ENCODE measurements at regions not wholly inside any gene's neighbourhood (a gene's known extent, or its start where the extent isn't known, plus 50 kb on each side); places are given as distances from the start of the nearest gene placed in this dataset.

DNA sequence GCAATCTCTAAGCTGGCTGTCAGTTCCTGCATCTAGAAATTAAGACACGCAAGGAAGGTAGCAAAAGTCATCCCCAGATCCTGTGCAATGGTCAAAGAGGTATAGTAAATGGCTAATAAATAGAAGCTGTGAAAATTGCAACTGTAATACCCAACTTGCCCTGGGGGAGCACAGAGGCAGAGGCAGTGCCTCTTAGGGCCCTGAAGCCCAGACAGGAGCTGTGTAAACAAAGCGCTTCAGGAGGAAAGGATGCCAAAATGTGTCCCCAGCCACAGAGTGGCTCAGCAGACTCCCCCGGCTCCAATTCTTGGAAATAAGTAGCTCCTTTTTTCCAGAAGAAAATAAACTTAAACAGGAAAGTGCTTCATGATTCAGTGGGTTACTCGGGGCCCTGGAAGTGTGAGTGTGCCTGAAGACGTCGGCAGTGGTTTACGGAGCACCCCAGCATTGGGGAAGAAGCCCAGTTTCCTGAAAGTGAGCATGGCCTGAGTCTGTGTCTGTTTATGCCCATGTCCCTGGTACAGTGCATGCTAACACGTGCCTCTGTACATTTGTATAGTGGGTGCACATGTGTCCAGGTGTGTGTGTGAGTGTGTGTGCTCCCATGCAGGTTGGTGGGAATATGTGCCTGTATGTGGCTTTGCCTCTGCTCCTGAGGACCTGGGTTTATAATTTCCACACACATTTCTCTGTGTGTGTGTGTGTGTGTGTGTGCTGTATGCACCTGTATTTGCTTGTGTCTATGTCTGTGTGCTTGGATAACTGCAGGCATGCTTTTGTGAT, 246.7 kb downstream of the MAFB start:
- no peak for DNase-seq

DNA sequence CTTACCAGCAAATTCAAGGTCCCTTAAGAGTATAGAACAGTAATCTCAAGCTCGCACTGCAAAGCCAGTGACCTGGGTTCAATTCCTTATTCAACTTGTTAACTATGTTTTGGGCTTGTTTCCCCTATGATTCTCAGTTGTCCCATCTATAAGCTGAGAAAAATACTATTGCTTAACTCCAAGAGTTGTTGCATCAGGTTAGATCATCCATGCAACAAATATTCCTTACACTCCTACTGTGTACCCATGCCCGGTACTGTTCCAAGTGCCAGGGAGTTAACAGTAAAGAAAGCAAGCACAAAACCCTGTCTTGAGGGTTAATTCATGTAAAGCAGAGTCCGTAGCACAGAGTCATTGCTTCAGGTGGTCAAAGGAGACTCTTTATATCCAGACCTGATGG, 247.3 kb downstream of the MAFB start:
- no peak for DNase-seq

DNA sequence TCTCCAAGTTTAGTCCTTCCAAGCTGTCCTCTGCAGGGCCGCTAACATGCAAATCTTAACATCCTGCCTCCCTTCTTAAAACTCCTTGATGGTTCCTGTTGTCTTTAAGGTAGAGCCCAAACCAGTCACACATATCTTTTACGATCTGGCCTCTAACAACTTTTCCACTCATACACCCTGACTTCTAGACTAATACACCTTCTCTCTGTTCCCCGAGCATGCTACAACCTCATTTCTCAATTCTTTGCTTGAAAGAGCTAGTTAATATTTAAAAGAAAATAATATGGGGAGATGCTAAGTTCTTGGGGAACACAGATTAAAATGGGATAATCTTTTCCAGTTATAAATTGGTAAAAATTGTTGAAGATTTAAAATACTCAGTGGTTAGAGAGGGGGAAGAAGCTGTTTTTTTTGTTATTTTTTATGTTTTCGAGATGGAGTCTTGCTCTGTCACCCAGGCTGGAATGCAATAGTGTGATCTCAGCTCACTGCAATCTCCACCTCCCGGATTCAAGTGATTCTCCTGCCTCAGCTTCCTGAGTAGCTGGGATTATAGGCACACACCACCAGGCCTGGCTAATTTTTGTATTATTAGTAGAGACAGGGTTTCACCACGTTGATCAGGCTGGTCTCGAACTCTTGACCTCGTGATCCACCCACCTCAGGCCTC, 250.7 kb downstream of the MAFB start:
- no peak for DNase-seq

DNA sequence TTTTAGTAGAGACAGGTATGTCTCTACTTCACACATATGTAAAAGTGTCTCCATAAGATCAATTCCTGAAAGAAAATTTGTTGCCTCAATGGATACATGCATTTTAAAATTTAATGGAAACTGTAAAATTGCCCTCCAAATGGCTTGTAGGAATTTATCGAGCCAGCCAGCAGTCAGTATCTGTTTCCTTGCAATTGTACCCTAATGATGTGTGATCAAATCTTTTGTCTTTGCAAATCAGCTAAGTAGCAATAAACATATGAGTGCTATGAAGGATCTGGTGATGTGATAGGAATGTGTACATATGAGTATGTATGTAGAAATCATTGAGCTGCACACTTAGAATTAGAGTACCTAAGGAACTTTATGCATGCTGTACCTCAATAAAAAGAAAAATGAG, 253.0 kb downstream of the MAFB start:
- no peak for DNase-seq

DNA sequence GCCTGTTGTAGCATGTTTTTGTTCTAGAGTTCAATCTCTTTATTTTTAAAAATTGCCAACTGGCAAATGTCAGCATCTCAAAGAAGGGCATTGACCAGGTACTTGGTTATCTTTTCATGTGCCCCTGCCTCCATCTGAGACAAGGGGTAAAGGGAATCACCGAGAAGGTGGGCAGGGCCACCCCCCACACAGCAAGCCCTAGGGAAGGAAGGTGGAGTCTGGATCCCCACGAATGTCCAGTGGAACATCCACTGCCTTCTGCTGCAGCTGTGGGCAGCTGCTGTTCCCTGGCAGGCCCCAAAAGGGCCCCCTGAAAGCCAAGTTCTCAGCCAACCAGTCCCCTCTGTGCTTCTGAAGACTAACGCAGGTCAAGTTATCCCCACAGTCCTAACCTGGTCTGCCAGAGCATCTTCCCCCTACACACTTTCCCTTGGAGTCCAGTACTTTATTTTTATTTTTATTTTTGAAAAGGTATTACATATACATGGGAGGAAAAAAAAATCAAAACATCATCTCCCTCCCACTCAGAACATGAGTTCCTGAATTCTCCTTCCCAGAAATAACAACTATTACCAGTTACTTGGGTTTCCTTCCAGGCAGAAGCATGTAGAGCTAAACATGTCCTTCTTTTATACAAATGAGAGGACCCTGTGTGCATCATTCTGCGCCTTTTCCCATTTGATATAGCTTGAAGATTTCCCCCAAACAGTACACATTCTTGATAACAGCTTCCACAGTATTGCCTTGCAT, 253.7 kb downstream of the MAFB start:
- DNase-seq = no peak

DNA sequence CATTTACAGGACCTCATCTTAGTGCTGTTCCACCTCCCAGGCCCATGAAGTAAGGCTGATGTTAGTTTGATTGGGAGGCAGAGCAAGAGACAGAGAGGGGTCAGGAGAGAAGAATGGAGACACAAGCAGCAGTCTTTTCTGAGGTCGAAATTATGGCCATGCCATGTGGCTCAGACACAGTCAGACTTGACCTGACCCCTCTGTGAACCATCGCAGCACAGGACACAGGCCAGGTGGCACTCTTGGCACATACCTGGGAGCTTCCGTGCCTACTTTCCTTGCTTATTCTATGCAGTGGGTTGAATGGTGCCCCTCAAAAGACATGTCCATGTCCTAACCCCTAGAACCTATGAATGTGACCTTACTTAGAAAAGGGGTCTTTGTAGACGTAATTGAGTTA, 254.9 kb downstream of the MAFB start:
- DNase-seq = no peak

DNA sequence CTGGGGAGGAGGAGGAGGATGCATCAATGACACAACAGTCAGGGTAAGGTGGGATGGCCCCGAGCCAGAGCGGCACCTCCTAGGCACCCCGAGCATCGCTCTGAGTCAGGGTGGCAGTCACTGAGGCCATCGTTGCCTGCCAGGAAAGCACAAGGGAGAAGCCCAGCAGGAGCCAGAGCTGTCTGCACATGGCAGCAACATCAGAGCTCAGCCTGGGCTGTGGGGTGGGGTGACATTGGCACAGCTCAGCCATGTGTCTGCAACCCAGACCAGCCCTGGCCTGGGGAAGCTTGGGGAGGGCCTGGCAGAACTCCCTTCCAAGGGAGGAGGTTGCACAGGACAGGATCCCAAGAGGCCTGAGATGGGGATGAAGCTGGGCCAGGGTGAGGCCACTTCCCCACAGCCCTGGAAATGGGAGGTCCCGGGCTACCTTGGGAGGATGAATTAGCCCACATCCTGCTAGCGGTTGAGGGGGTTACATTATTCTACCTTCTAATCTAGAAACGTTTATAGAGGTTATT, 255.6 kb downstream of the MAFB start:
- no peak for DNase-seq

DNA sequence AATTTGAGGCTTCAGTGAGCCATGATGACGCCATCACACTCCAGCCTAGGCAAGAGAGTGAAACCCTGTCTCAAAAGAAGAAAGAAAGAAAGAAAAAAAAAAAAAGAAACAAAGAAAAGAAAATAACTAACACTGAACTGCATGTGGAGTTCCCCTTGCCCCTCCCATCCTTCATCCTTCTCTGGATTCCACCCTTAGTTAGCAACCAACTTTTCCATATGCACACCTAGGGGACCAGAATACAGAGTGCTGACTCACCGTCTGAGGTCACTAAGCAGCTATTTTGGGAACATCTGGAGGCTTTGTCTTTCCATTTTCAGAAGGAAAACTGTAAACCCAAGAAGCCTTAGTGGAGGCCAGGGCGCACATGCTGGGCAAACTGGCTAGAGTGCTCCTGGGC, 257.4 kb downstream of the MAFB start:
- no peak for DNase-seq

DNA sequence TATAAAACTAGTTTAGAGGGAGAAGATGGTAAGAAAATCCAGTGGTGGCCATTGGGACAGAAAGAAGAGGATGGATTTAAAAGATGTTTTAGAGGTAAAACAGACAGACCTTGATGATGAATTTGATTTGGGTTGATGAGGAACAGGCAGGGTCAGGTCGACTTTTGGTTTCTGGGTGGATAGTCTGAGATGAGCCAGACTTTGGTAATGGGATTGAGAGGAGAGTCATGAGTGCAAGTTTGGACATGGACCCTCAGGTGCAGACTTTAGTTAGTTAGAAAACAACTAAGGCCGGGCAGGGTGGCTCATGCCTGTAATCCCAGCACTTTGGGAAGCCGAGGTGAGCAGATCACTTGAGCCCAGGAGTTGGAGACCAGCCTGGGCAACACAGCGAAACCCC, 257.9 kb downstream of the MAFB start:
- no peak for DNase-seq

DNA sequence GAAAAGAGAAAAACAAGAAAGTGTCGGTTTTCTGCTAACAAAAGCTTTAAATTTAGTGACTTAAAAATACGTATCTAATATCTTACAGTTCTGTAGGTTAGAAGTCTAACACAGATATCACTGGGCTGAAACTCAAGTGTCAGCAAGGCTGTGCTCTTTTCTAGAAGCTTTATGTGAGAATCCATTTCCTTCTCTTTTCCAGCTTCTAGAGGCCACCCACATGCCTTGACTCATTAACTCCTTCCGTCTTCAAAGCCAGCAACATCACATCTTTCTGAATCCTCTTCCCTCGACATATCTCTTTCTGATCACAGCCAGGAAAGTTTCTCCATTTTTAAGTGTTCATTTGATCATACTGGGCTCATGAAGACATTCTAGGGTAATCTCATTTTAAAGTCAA, 262.0 kb downstream of the MAFB start:
- no peak for DNase-seq

DNA sequence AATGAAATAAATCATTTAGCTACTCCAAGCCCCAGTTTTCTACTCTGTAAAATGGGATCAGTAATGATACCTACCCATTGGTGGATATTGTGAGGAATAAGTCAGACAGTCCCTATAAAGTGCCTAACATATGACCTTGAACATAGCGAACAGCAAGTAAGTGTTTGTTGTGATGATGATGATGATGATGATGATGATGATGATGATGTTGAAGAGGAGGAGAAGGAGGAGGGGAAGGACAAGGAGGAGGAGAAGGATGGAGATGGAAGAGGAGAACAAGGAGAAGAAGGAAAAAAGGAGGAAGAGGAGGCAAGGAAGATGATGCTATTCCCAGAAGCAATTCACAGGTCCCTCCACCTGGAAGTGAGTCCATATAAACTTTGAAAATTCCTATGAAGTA, 264.3 kb downstream of the MAFB start:
- no peak for DNase-seq

DNA sequence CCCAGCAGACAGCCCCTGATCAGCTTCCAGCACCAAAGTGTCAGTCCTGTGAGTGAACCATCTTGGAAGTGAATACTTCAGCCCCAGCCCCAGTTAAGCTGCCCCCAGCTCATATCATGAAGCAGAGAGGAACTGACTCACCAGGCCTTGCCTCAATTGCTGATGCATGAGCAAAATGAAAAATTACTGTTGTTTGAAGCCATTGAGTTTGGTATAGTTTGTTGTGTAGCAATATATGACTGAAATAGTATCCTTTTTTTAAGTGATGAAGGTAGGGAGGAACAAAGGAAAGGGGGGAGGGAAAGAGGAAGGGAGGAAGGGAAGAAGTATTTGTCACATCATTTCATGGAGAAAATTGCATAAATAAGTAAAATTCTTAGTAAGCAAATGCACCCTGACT, 266.4 kb downstream of the MAFB start:
- DNase-seq = no peak

DNA sequence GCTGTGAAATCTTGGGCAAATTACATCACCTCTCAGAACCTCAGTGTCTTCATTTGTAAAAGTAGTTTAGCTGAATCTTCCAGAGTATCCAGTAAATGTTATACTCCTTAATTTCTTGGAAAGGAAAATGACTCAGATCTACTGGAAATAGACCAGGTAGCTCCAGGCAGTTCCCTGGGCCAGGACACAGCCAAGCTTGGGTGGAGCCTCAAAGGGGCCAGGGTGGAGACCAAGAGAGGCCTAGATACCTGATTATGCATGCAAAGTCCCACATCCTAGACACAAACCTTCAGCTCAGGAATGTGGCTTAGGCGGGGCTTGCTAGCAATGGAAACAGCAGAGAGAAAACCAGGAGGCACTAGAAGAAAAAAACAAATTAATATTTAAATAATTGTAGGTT, 272.8 kb downstream of the MAFB start:
- no peak for DNase-seq

DNA sequence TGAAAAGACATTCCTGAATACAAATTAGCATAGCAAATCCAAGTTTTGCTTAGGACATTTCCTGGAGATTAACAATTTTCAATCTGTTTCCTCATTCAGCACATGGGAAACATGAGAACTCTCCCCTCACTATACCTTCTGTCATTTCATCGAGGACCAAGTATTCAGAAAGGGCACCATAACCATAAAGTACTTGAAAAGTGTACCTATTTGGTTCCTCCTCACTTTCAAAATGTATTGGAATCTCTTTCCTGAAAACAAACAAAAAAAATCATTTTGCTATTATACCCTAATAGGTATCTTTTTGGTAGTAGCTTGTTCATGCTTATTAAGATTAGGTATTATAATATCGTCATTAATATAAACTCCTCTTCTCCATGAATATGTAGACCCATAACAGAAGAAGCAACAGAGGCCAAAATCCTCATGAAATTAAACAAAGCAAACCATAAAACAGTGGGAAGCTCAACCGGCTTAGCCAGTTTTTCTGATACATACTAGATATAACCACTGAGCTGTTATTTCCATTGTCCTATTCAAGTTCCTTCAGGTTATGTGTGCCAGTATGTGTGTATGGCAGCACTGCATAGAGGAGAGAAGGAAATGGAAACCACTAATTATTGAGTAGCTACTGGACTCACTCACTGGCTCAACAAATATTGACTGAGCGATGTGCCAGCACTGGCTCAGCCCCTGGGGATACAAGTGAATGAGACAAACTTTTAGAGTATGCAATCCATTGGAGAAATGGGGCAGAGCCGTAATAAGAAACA, 274.0 kb downstream of the MAFB start:
- no peak for DNase-seq

DNA sequence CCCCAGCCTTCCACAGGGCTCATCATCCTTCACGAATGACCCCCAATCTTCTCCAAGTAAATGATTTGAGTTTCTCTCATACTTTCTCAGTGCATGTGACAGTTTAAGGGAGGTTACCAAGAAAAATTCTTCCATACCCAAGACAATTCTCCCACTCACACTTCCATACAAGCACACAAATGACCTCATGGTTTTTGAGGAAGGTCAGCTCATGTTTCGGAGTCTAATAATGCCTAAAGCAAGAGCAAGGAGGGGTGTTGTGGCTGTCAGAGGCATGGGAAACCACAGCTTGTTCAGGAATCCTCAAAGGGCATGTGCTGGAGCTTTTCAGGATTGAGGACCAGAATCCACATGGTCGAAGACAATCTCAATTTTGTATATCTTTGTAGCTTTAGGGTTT, 279.0 kb downstream of the MAFB start:
- no peak for DNase-seq

DNA sequence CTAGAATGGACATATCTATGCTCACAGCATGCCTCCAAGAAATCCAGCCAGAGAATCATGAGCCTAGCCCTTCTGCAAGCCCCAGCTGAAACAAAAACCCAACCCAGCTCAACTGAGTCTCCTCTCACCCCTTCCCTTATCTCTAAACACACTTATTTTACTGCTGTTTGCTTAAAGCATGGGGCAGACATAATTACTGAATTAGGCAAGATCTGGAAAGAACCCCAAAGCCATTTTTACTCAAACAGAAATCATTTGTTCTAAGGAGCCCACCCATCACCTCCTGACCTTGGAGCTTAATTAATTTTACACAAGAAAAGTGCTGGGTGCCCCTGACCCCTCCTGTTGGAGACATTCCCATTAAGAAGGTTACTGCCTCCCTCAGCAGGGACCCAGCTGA, 291.6 kb downstream of the MAFB start:
- DNase-seq = no peak

DNA sequence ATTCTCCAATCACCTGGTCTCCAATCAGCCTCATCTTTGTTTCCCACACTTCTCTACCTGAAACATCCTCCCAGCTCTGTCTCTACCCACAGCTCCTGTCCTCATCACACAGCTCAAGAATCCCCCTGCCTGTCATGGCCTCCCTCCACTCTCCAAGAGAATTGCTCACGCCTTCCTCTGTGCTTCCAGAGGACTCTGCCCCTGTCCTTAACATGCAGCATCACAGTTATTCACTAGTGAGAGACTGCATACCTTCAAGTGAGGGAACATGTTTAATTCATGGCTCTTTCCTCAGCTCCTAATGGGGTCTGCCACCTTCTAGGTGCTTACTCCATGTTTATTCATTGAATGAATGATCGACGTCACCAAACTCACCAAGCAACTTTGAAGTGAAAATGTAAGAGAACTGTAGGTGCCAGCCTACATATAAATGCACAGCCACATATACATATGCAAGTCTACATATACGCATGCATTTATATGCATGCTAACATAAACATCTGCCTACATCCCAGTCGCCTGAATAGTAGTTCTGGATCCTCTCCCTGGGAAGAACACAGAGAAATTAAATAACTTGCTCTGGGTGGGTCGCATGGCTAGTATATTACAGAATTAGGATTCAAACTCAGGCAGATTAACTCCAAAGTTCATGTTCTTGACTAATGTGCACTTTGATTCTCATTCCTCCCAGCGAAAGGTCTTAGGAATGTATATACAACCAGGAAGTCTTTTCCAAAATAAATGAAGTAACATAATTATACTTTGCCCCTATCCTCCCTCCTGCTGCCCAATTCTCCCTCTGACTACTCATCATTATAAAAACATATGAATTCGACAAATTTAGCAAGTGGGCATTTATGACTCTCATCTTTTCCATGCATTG, 295.6 kb downstream of the MAFB start:
- no peak for DNase-seq

DNA sequence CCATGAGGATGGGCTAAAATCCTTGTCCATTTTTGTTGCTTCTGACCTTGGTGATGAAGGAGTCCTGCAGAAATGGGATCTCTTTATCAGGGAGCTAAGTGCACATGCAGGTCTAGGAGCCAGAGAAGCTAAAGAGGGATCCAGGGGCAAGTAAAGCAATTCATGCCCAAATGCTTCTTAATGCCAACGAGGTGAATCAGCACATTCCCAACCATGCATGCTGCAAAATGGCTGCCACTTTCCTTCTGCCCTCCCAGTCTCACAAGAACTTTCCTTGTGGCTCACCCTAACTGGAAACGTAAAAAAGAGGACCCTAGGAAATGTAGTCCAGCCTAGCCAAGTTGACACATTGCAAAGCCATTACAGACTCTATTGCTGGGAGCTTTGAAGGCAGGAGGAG, 298.4 kb downstream of the MAFB start:
- DNase-seq = no peak

DNA sequence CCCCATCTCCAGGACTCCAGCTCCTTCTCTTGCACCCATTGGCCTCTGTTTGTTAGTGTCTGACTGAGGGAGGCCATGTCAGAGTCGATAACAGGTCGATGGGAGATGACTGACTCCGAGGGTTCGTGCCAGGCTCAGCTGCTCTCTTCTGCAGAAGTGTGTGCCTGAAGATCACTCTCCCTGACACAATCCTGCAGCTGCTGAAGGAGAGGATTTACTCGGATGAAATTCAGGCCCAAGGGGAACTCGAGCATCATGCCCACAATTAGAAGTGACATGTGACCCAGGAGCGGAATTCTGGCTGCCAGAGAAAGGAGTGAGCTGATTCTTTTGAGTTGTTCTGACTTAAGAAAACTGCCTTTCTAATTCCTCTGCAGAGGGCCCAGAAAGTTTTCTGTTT, 318.2 kb downstream of the MAFB start:
- no peak for DNase-seq

DNA sequence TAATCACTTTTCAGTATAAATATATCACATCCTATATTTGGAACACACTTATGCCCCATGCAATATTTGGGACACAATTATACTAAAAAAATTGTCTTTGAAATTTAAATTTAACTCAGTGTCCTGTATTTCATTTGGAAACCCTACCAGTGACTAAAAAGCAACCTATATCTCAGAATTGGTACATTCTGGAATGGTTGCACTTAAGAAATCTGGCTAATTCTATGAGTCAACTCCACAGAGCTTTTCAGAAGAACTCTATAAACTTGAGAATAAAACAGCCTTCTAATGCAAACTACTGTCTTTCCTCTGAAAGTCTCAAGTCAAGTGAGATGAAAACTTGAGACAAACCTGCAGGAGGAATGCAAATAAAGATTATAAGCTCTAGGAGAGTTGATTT, 320.2 kb downstream of the MAFB start:
- no peak for DNase-seq

DNA sequence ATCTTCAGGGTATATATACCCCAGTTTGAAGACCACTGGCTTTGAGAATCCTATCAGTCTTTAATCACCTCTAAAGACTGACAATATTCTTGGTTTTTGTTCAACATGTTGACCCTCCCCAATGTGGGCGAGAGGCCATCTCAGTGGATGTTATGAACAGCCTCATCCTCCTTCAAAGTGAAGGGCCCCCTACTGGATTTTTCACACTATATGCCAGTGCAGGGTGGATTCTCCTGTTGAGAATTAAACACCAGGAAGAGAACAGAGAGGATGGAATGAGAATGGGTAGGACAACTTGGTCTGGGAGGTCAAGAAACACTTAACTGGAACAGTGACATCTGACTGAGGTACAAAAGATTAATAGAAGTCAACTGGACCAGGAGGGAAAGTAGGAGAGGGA, 327.1 kb downstream of the MAFB start:
- no peak for DNase-seq

Measured in NCI-H1092 treated with DMSO at 0.1 percent for 48 hours (cell line).